IgD-negative memory B cell (primary cell): ENCODE measurements at regions not wholly inside any gene's neighbourhood (a gene's known extent, or its start where the extent isn't known, plus 50 kb on each side); places are given as distances from the start of the nearest gene placed in this dataset.

ENCODE experiments used
- H3K27ac Mint-ChIP-seq, 3 donors: one replicate each; pipeline ENCODE4 v1.8.0; 2020 to 2022; ENCODE audit warnings: mild to moderate bottlenecking in 3 of 3, mixed read lengths in 3 of 3, moderate library complexity in 1 of 3
- H3K27me3 Mint-ChIP-seq: one replicate; pipeline ENCODE4 v1.8.0; 2021; ENCODE audit warnings: mixed read lengths
- H3K36me3 Mint-ChIP-seq: one replicate; pipeline ENCODE4 v1.8.0; 2020; ENCODE audit warnings: mild to moderate bottlenecking, mixed read lengths
- H3K4me1 Mint-ChIP-seq, 3 donors: one replicate each; pipeline ENCODE4 v1.8.0; 2020 to 2022; ENCODE audit warnings: mixed read lengths in 3 of 3, mild to moderate bottlenecking in 1 of 3
- H3K4me3 Mint-ChIP-seq, 4 donors: one replicate each; pipeline ENCODE4 v1.8.0; 2020 to 2022; ENCODE audit warnings: mild to moderate bottlenecking in 4 of 4, mixed read lengths in 4 of 4, moderate library complexity in 3 of 4
- H3K9me3 Mint-ChIP-seq, 3 donors: one replicate each; pipeline ENCODE4 v1.8.0; 2020 to 2021; ENCODE audit warnings: mixed read lengths in 3 of 3, mild to moderate bottlenecking in 1 of 3

- Mint-ChIP-seq H3K36me3 (no peaks in the 10 kb centered on the region), H3K27ac (no peak overlapping the region), H3K27me3 (no peaks in the 10 kb centered on the region), H3K9me3 (peaks cover 0 to 3% (median 2%) of the 10 kb centered on the region in 3 donors), H3K4me1 (peaks cover 0 to 1% (median 0%) of the 10 kb centered on the region in 3 donors), H3K4me3 (no peak overlapping the region)
Observed at GRCh38 chr17:15092261-15092660, 172.9 kb downstream of the PMP22 start.

GRCh38 chr17:15091825-15092224 lies 173.3 kb downstream of the PMP22 start:
- H3K4me1 Mint-ChIP-seq = peaks cover 0 to 1% (median 0%) of the 10 kb centered on the region in 3 donors
- no peaks in the 10 kb centered on the region for H3K27me3 Mint-ChIP-seq
- no peak overlapping the region for H3K27ac Mint-ChIP-seq
- peaks cover 0 to 3% (median 2%) of the 10 kb centered on the region in 3 donors for H3K9me3 Mint-ChIP-seq
- H3K4me3 Mint-ChIP-seq = no peak overlapping the region
- no peaks in the 10 kb centered on the region for H3K36me3 Mint-ChIP-seq

DNA sequence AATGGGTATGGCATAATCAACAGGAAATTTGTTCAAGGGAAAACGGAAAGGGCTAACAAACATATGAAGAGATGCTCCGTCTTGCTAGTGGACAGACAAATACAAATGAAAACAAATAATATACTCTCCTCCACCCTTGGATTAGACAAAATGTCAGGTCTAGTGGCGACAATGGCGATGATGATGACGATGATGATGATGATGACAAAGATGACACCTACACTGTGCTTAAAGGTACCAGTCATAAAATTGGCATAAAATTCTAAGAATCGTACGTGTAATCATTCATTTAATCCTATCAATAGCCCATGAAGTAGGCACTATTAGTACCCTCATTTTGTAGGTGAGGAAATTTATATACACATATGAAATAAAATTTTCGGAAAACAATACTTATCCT lies 174.6 kb downstream of the PMP22 start:
- H3K4me3 Mint-ChIP-seq = no peak overlapping the region
- no peaks in the 10 kb centered on the region for H3K27me3 Mint-ChIP-seq
- peaks cover 0 to 1% (median 0%) of the 10 kb centered on the region in 3 donors for H3K4me1 Mint-ChIP-seq
- no peaks in the 10 kb centered on the region for H3K36me3 Mint-ChIP-seq
- H3K27ac Mint-ChIP-seq = peak overlapping the region in 1 of 3 donors; percentile 40
- H3K9me3 Mint-ChIP-seq = peaks cover 0 to 3% (median 3%) of the 10 kb centered on the region in 3 donors

- Mint-ChIP-seq H3K36me3 (no peaks in the 10 kb centered on the region), H3K27ac (no peak overlapping the region), H3K4me3 (no peak overlapping the region), H3K27me3 (no peaks in the 10 kb centered on the region), H3K4me1 (peaks cover 0 to 1% (median 0%) of the 10 kb centered on the region in 3 donors), H3K9me3 (peaks cover 0 to 3% (median 0%) of the 10 kb centered on the region in 3 donors)
Observed at GRCh38 chr17:15087946-15088345, 177.2 kb downstream of the PMP22 start.

DNA sequence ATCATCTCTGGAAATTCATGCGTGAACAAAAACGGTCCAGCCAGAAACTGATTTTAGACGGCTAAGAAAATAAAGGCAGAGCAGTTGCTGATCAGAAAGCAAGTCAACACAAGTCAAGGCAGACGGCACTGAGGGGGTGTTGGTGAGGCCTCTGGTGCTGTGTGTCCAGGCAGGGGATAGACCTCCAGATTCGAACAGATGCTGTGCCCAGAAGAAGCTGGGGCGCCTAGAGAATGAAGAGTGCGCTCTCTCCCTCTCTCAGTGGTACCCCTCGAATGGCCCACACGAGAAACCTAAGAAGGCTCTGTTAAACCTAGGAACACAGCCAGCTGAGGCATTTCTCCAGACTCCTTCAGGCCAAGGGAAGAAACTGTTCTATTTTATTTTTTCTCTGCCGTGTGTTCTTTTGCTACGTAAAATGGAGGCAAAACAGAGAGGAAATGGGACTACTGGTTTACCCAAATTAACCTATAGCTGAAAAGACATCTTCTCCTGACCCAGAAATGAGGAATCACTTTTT lies 178.3 kb downstream of the PMP22 start:
- Mint-ChIP-seq H3K27ac (no peak overlapping the region), H3K9me3 (peaks cover 0 to 3% (median 0%) of the 10 kb centered on the region in 3 donors)

GRCh38 chr17:15085890-15086677 lies 179.0 kb downstream of the PMP22 start:
- H3K4me3 Mint-ChIP-seq = no peak overlapping the region
- H3K9me3 Mint-ChIP-seq = peaks cover 0 to 3% (median 0%) of the 10 kb centered on the region in 3 donors
- no peaks in the 10 kb centered on the region for H3K27me3 Mint-ChIP-seq
- peaks cover 0 to 1% (median 0%) of the 10 kb centered on the region in 3 donors for H3K4me1 Mint-ChIP-seq
- H3K36me3 Mint-ChIP-seq = no peaks in the 10 kb centered on the region
- H3K27ac Mint-ChIP-seq = no peak overlapping the region

More for the DNA sequence above, 178.3 kb downstream of the PMP22 start:
- peaks cover 0 to 1% (median 0%) of the 10 kb centered on the region in 3 donors for H3K4me1 Mint-ChIP-seq
- H3K4me3 Mint-ChIP-seq = no peak overlapping the region
- no peaks in the 10 kb centered on the region for H3K27me3 Mint-ChIP-seq
- H3K36me3 Mint-ChIP-seq = no peaks in the 10 kb centered on the region

DNA sequence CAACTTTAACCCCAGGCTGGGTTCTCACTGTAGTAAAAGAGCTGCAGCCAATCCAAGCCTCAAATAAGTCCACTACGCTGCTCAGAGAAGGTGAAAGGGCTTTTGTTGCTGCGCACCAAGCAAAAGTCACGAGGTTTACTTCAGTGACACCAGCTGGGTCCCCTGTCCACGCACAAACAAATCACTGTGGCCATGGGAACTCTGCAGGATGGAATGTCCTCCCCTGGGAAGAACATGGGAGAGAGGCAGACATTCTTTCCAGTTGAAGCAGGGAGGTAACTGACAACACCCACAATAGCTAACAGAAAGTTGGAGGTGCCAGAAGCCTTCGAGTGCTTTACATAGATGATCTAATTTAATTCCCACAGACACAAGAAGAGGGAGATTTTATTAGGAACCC lies 181.9 kb downstream of the PMP22 start:
- H3K27ac Mint-ChIP-seq = no peak overlapping the region
- no peaks in the 10 kb centered on the region for H3K4me1 Mint-ChIP-seq
- peaks cover 0 to 7% (median 1%) of the 10 kb centered on the region in 3 donors for H3K9me3 Mint-ChIP-seq
- no peaks in the 10 kb centered on the region for H3K27me3 Mint-ChIP-seq
- no peaks in the 10 kb centered on the region for H3K36me3 Mint-ChIP-seq
- H3K4me3 Mint-ChIP-seq = no peak overlapping the region

- H3K9me3 Mint-ChIP-seq = peaks cover 0 to 4% (median 1%) of the 10 kb centered on the region in 3 donors
- H3K27me3 Mint-ChIP-seq = no peaks in the 10 kb centered on the region
- H3K27ac Mint-ChIP-seq = no peak overlapping the region
- no peak overlapping the region for H3K4me3 Mint-ChIP-seq
- H3K4me1 Mint-ChIP-seq = no peaks in the 10 kb centered on the region
- no peaks in the 10 kb centered on the region for H3K36me3 Mint-ChIP-seq
Observed at GRCh38 chr17:15081008-15081407, 184.1 kb downstream of the PMP22 start.

- H3K4me1 Mint-ChIP-seq = no peaks in the 10 kb centered on the region
- peaks cover 0 to 4% (median 1%) of the 10 kb centered on the region in 3 donors for H3K9me3 Mint-ChIP-seq
- no peaks in the 10 kb centered on the region for H3K27me3 Mint-ChIP-seq
- H3K36me3 Mint-ChIP-seq = no peaks in the 10 kb centered on the region
- H3K4me3 Mint-ChIP-seq = no peak overlapping the region
- no peak overlapping the region for H3K27ac Mint-ChIP-seq
Observed at GRCh38 chr17:15078570-15078969, 186.6 kb downstream of the PMP22 start.

GRCh38 chr17:15076991-15077663 lies 188.0 kb downstream of the PMP22 start:
- no peaks in the 10 kb centered on the region for H3K4me1 Mint-ChIP-seq
- no peaks in the 10 kb centered on the region for H3K36me3 Mint-ChIP-seq
- H3K4me3 Mint-ChIP-seq = no peak overlapping the region
- peaks cover 0 to 4% (median 1%) of the 10 kb centered on the region in 3 donors for H3K9me3 Mint-ChIP-seq
- H3K27ac Mint-ChIP-seq = no peak overlapping the region
- H3K27me3 Mint-ChIP-seq = no peaks in the 10 kb centered on the region

DNA sequence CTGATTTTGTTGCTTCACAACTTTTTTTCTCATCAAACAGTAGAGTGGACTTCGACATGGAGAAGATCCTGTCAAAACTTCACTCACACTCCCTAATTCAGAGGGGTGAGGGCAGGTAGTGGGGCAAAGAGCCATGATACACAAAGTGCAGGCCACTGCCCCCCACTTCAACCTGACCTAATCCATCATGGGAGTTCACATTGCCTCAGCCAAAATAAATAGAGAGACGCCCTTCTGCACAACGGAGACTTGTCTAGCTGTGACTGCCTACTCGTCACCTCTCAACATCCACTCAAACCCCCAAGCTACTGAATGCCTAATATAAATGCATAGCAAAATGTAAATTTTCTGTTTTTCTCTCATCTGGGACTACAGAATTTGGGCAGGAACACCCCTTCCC lies 213.2 kb downstream of the PMP22 start:
- Mint-ChIP-seq H3K4me1 (no peaks in the 10 kb centered on the region), H3K4me3 (no peak overlapping the region), H3K27me3 (peaks cover 3% of the 10 kb centered on the region), H3K9me3 (peaks cover 0 to 16% (median 4%) of the 10 kb centered on the region in 3 donors), H3K36me3 (peaks cover 2% of the 10 kb centered on the region), H3K27ac (no peak overlapping the region)

DNA sequence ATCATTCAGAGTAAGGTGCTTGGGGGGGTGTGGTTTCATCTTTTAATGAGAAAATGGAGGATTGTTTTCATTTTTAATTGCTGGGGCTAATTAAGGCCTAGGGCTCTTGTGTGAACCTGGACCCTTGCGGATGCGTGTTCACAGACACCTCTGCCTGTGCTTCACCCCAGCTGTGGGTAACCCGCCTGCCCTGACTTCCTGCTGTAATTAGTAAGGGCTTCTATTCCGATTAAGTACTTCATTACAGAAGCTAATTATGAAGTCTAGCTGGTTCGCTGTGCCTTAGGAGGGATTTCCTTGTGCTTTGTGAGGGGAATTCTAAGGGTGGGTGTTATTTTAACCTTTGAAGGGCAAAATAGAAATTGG lies 215.3 kb downstream of the PMP22 start:
- Mint-ChIP-seq H3K36me3 (peaks cover 2% of the 10 kb centered on the region), H3K27me3 (peaks cover 3% of the 10 kb centered on the region), H3K4me1 (no peaks in the 10 kb centered on the region), H3K27ac (no peak overlapping the region), H3K9me3 (peaks cover 0 to 14% (median 0%) of the 10 kb centered on the region in 3 donors), H3K4me3 (no peak overlapping the region)

DNA sequence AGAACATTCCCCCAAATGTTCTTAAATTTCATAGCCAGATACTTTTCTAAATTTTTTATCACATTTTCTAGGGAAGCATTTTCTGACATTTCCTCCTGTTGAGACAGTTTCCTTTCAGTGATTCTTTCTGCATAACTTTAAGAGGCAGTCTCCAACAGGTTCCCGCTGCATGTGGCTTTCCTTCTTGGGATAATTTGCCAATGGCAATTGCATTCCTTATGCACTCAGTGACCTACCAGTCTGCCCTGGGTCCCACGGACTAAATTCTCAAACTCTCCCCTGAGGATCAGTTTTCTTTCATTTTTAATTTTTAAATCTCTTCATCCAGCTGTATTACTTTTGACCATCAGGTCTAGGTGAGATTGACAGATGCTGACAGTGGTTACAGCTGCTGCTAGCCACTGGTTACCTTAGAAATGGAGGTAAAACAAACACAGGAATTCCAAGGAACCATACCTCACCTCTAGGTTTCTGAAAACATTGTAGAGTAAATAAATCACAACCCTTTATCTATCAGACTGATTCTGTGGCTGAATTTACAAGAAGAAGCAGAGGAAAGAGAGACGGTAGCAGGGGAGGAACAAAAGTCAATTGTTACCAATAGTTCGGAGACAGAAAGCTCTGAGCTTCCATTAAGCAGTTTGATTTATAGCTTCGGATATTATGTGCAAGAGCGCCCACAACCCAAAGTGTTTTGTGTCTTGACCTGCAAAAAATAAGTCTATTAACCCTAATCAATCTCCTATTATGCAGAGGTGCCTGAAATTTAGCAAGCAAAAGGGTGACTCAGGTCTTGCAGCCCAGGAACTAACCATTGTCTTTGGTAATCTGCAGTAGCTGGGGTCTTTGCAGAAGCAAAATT lies 216.0 kb downstream of the PMP22 start:
- Mint-ChIP-seq H3K4me1 (no peaks in the 10 kb centered on the region), H3K9me3 (peaks cover 0 to 13% (median 0%) of the 10 kb centered on the region in 3 donors), H3K27ac (no peak overlapping the region), H3K4me3 (no peak overlapping the region), H3K36me3 (peaks cover 2% of the 10 kb centered on the region), H3K27me3 (peaks cover 3% of the 10 kb centered on the region)

DNA sequence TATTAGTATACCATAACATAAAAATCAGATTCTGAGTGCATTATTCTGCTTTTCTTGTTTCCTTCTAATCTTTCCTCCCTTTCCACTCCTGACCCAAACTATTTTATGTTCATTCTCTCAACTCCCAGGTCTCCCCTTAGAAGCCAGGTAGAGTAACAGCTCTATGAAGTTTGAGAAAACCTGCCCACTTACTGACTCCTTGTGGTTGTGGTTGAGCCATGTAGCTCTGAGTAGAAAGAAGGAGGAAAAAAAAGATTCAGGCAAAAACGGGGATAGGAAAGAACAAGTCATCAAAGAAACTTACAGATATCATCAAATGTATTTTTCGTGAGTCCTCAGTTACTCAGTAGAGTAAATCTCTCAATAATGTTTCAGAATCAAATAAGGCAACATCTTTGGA lies 216.7 kb downstream of the PMP22 start:
- Mint-ChIP-seq H3K27me3 (peaks cover 3% of the 10 kb centered on the region), H3K4me3 (no peak overlapping the region), H3K36me3 (peaks cover 2% of the 10 kb centered on the region), H3K9me3 (peaks cover 0 to 8% (median 0%) of the 10 kb centered on the region in 3 donors), H3K4me1 (no peaks in the 10 kb centered on the region), H3K27ac (no peak overlapping the region)

DNA sequence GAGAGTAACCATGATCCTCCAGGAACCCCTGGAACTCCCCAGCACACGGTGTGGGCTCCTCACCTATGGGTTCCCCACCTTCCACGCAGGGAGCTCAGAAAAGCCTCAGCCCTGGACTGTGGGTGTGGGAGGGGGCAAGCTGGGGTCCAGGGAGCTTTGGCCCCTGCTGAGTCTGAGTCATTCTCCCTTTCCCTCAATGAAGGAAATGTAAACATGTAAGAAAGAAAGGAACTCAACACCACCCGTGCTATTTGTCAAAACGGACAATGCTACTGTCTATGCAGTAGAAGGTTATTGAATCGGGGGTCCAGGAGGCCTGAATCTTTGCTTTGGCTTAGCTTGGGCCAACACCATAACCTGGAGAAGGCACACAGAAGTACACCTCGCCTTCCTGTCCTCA lies 222.8 kb downstream of the PMP22 start:
- Mint-ChIP-seq H3K27me3 (peaks cover under 1% of the 10 kb centered on the region), H3K9me3 (peaks cover 0 to 6% (median 0%) of the 10 kb centered on the region in 3 donors), H3K27ac (no peak overlapping the region), H3K4me3 (no peak overlapping the region), H3K4me1 (no peaks in the 10 kb centered on the region), H3K36me3 (peaks cover 4% of the 10 kb centered on the region)
